NOMO-1 treated with DMSO at 0.1 percent for 48 hours (cell line): ENCODE measurements at regions not wholly inside any gene's neighbourhood (a gene's known extent, or its start where the extent isn't known, plus 50 kb on each side); places are given as distances from the start of the nearest gene placed in this dataset.

Experiments
- DNase-seq: peaks from one replicate; lab custom pipeline; 2025; ENCODE audit not compliant: unreplicated experiment; lab: John Stamatoyannopoulos, UW

DNA sequence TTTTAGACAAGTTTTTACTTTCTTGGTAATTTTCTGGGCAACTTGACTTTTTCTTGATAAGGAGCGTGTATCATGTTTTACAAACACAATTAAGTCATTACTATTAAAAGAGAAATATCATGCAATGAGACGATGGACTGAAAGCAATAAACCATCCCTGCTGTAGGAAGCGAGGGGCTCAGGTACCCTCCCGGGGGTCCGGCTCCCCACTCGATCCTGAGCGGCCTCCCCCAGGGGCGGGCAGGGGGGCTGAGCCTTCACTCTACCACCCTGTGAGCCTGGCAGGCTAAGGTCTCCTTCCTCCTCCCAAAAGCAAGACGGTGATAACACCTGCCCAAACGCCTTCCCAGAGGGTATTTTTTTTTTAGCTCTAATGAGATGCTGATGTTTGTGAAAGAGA, 51.8 kb upstream of the ADGRA1 start:
- DNase-seq, result no peak

DNA sequence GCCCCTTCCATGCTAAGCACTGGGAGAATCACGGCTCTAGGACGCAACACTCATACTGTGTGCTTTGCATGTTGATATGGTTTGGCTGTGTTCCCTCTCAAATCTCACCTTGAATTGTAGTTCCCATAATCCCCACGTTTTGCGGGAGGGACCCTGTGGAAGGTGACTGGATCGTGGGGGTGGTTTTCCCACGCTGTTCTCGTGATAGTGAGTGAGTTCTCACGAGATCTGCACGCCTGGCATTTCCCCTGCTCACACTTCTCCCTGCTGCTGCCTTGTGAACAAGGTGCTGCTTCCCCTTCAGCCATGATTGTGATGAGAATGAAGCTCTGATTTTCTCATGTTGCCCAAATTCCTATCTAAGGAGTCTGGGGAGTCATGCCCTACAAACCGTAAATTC, 53.0 kb upstream of the ADGRA1 start:
- DNase-seq, result no peak

DNA sequence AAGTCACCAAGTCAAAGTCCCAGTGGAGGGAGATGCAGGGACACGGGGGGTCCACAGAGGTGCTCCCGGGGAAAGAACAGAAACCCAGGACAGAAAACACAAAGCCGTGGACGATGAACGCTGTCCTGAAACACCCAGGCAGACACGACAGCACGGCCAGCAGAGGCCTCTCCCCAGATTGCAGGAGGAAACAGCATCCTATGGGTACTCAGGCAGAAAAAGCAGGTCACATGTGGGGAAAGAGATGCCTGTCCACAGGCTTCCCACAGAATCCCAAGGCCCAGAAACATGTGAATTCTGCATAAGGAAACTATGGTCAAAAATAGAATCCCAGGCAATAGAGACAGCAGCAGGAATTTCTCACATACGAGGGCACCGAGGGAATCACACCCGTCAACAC, 53.6 kb upstream of the ADGRA1 start:
- DNase-seq, result no peak

DNA sequence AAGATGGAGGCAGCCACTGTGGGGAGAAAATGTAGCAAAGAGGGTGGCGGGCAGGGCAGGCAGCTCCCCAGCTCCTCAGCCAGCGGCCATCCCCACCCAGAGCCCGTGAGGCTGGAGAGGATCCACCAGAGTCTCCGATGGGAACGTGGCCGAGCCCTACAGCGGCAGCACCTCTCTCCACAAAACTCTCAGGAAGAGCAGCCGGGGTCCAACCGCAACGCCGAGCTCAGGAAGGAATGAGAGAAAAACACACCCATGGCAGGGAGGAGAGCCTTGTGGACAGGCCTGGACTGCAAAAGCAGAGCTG, 54.0 kb upstream of the ADGRA1 start:
- DNase-seq, result no peak

DNA sequence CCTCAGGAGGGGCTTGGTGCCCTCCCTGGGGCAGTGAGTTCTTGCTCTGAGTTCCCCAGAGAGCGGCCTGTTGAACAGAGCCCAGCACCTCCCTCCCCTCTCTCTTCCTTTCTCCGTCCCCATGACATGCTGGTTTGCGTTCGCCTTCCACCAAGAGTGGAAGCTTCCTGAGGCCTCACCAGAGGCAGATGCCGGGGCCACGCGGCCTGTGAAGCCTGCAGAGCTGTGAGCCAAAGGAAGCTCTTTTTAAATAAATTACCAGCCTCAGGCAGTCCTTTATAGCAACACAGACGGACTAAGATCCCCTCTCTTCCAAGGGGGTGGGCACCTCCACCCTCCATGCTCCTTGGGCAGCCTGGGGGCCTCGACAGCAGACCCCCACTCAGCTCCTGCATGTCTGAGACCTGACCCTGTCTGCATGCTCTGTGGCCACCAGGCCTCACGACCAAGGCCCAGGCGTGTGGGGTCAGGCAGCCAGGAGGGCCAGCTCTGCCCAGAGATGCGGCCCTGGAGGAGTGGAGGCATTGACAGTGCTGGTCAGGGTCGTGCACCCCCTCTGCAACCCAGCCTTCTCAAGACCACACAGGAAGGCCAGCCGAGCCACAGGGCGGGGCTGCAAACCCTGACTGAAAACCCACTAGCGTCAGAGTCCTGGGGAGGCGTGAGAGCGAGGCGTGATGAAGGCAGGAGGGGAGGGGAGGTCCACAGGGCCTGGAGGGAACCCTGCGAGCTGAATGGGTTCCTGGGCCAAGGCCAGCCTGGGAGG, 54.6 kb upstream of the ADGRA1 start:
- DNase-seq, result no peak

DNA sequence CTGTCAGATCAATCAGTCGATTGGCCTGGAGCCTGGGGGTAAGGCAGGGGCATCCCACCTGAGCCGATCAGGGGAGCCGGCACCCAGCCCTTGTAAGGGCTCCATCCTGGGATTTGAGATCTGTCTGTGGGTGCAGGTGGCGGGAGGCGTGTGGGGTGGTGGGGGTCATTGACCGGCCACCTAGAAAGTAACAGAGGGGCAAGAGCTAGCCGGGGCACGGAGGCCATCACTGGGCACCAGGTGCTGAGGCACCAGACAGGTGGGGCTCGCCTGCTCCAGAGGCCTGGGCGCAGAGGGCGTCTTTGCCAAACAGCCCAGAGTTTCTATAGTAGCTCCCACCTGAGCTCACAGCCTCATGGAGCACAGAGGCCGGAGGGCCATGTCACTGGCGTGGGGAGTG, 55.5 kb upstream of the ADGRA1 start:
- DNase-seq, result no peak

GRCh38 chr10:133031541-133032125, 56.1 kb upstream of the ADGRA1 start:
- DNase-seq, result no peak

DNA sequence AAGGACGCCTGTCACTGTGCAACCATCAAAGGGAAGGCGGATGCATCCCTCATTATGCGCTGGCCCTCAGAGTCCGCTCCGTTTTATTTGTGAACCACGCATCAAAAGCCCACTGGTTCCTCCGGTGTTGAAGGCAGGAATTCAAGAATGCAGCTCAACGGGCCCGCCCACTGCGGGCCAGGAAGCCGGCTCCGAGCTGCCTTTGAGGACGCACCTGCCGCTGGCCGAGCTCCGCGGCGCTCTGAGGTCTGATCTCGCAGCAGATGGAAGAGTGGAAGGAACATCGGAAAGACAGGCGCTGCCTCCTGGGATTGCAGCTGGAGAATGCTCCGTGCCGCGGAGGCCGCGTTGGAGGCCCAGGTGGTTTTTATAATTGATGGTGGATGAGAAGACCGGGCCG, 56.9 kb upstream of the ADGRA1 start:
- DNase-seq, result no peak

DNA sequence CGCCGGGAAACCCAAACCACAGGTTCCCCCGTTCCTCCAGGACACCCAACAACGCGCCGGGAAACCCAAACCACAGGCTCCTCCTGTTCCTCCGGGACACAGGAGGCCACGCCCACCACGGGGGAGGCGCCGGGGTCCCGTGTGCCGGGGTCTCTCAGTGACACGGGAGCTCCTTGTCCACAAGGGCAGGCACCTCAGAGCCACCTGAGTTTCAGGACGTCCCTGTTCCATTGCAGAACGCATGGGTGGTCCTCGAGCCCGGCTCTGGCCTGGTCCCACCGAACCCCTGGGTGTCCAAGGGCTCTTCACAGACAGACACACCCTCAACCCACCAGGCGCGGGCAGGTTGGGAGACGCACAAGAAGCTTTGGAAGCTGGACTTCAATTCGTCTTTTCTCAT, 57.6 kb upstream of the ADGRA1 start:
- no peak for DNase-seq

DNA sequence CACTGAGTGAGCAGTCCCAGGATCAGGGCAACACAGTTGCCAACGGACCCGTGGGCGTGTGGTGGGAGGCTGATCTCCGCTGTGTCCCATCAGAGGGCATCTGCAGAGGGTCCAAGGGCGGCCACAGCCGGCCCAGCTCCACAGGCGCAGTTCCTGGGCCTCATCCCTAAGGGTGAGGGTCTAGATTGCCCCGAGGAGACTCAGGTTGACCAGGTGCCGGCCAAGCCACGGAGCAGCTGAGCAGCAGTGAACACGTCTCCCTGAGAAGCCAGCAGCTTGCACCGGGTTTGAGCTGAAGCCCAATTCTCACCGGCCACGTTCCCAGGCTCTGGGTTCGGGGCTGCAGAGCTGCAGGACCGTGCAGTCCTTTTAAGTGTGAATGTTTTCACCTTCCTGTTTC, 58.8 kb upstream of the ADGRA1 start:
- DNase-seq, result no peak

DNA sequence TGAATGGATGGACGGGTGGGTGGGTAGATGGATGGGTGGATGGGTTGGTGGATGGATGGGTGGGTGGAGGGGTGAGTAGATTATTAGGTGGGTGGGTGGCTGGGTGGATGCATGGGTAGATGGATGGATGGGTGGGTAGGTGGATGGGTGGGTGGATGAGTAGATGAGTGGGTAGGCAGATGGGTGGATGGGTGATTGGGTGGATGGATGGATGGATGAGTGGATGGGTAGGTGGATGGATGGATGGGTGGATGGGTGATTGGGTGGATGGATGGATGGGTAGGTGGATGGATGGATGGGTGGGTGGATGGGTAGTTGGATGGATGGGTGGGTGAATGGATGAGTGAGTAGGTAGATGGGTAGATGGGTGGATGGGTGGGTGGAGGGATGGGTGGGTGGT, 59.6 kb upstream of the ADGRA1 start:
- DNase-seq, result no peak

DNA sequence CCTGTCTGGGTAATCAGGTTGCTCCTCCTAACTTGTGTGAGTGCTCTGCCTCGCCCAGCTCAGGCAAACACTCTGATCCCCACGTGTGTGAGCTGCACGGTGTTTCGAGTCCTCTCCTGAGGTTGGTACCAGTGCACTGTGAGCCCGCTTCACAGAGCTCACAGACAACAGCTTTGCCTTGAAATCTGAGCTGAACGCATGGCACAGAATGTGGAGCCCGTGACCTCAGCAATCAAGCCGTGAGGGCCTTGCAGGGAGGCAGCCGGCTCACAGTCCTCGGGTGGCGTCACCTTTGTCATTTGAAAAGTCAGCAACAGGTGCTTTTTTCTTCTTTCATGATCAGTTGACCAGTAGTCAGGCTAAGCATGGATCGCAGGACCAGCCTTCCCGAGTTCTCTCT, 60.2 kb upstream of the ADGRA1 start:
- DNase-seq, result no peak

DNA sequence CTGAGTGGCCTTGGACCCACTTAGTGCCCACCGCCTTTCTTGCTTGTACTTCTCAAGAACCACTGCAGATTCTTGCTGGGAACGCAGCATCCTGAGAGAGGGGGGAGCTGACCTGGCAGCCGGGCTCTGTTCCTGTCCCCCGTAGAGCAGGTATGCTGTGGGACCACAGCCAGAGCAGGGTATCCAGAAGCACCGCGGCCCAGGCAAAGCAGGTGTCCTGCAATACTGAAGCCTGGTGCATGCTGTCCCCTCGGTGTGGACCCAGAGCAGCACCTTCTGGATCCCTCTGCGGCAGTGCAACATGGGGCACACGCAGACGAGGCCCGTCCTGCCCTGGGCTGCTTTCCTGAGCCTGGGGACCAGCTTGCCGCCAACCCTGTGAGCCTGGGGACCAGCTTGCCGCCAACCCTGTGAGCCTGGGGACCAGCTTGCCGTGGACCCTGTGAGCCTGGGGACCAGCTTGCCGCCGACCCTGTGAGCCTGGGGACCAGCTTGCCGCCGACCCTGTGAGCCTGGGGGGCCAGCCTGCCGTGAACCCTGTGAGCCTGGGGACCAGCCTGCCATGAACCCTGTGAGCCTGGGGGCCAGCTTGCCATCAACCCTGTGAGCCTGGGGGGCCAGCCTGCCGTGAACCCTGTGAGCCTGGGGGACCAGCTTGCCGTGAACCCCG, 60.9 kb upstream of the ADGRA1 start:
- DNase-seq, result no peak

DNA sequence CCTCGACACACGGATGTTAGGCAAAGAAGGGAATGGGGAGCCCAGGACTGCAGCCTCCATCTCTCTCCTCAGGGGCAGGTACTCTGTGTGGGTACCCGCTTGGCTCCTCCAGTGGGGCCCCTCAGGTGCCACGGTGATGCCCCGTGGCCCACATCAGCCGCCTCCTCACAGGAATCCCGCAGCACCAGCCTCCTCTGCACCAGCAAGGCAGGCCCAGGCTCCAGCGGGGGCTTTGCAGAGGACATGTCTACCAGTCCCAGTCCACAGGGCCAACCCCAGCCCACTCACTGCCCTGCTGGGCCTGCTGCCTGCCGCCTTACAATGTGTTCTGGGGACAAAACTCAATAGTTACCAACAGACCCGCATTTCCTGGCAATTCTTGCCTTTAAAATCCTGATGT, 61.6 kb upstream of the ADGRA1 start:
- no peak for DNase-seq

- no peak for DNase-seq
These were observed 62.1 kb upstream of the ADGRA1 start for GRCh38 chr10:133025558-133026090.

DNA sequence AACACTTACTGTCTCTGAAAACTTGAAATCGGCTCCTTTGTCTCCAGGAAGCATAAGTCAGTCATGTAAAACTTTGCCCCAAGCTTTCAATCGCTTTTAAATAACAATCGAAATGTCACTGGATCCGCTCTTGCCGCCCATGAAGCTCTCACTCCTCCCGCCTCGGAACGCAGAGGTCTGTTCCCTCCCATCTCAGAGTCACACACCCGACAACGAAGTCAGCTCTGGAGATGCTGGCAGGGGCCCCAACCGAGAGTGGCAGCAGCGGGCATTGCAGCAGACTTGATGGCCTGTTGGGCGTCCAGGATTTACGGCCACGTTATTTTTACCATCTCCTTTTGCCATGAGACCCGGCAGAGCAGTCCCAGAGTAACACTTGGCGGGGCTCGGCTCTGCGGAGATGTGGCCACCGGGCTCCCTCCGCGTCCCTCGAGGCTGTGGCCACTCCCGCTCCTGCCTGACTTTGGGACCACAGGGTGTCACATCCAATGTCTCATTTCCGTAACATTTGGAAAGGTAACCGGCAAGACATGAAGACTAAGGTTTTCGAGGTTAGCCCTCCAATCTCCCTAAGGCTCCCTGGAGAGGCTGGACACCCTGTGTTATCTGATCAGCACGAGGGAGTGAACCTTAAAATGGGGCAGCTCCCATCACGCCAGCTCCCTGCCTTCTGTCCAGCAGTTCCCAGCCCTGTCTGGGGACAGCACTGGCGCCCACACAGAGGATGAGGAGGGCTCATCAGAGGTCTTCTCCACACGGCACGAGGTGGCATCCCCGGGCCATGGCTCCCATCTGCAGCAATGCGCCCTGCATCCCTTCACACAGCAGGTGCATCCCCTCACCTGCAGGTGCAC, 62.8 kb upstream of the ADGRA1 start:
- no peak for DNase-seq

DNA sequence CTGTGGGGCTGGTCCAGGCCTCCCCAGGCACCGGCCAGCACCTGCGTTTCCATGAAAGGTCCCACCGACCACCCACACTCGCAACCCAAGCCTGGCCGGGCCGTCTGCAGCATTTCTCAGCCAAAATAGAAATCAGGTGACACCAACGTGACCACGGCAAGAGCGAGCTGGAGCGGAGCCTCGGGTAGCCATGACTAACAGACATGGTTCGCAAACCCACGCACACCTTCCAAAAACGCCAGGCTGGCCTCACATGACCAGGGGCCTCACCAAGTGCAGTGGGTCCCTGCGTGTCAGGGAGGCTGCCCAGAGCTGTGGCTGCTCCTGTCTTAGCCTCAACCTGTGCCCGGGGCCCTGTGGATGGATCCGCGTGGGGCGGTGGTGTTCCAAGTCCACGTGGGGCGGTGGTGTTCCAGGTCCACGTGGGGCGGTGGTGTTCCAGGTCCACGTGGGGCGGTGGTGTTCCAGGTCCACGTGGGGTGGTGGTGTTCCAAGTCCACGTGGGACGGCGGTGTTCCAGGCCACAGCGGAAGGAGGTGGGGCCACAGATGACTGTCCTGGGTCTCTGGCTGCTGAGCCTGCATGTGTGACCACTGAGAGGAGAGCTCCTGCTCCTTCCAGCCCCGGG, 64.4 kb upstream of the ADGRA1 start:
- no peak for DNase-seq

DNA sequence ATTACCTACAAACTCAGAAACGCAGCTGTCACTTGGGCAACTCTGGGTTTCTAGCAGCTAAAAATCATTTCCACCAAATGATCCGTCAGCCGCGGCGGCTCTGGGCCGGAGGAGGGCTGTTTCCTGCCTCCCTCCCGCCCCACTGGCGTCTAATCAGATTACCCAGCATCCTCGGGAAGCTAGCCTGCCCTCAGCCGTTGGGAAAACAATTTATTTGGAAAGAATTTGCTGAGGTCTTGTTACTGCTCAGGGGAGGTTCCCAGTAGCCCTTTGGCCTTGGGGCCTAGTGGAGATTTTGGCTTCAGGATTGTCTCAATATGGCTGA, 65.0 kb upstream of the ADGRA1 start:
- DNase-seq, result no peak

GRCh38 chr10:133021963-133022775, 65.6 kb upstream of the ADGRA1 start:
- DNase-seq, result no peak
